IMR-90 (cell line): ENCODE measurements at regions not wholly inside any gene's neighbourhood (a gene's known extent, or its start where the extent isn't known, plus 50 kb on each side); places are given as distances from the start of the nearest gene placed in this dataset.

Experiments
- ATAC-seq: fragments of 200-7000 bp; cut with Tn5 transposase; 2 replicates; pipeline ENCODE4 v1.9.1; 2020; ENCODE audit warnings: low read depth, mild to moderate bottlenecking, moderate library complexity
- BruUV-seq: library from RNA; stranded (reverse); fragments of 400-500 nt; replicated peaks from 2 replicates; lab custom pipeline; 2021; lab: Mats Ljungman, UMichigan
- CTCF ChIA-PET: fragments of 300-600 bp; formaldehyde crosslinking; extraction: SDS; loops from one replicate; lab custom pipeline; 2021; ENCODE audit warnings: antibody characterized with exemption; lab: Yijun Ruan, JAX
- POLR2A ChIA-PET: fragments of 300-600 bp; sonication (Branson Sonifier 250); formaldehyde crosslinking; loops from one replicate; lab custom pipeline; 2022; ENCODE audit warnings: antibody characterized with exemption; ENCODE audit not compliant: unreplicated experiment; lab: Charles Lee
- DNase-seq: peaks from one replicate; pipeline ENCODE4 v3.0.0; 2013
- H2AFZ ChIP-seq: replicated peaks from 2 replicates; pipeline ENCODE3; 2013; ENCODE audit warnings: low read length, mild to moderate bottlenecking; ENCODE audit not compliant: poor library complexity
- H2AK5ac ChIP-seq: 2 replicates; pipeline ENCODE4 v1.6.1; 2013; ENCODE audit warnings: low read depth, low read length, inconsistent platforms
- H2AK9ac ChIP-seq: replicated peaks from 2 replicates; pipeline ENCODE3; 2013; ENCODE audit warnings: mild to moderate bottlenecking, low read depth, low read length, moderate library complexity; ENCODE audit not compliant: poor library complexity
- H2BK120ac ChIP-seq: 2 replicates; pipeline ENCODE4 v1.6.1; 2013; ENCODE audit warnings: low read depth, low read length, inconsistent platforms
- H2BK15ac ChIP-seq: 3 replicates; pipeline ENCODE4 v1.6.1; 2013; ENCODE audit warnings: low read depth, low read length, inconsistent platforms
- H2BK20ac ChIP-seq: 2 replicates; pipeline ENCODE4 v1.6.1; 2013; ENCODE audit warnings: low read depth, mild to moderate bottlenecking, inconsistent platforms, low read length, moderate library complexity
- H2BK5ac ChIP-seq: 2 replicates; pipeline ENCODE4 v1.6.1; 2013; ENCODE audit warnings: mild to moderate bottlenecking, low read depth, low read length, inconsistent platforms; ENCODE audit not compliant: poor library complexity, severe bottlenecking
- H3K14ac ChIP-seq: replicated peaks from 2 replicates; pipeline ENCODE4 v1.6.1; 2013; ENCODE audit warnings: low read depth, low read length, inconsistent platforms
- H3K18ac ChIP-seq: 2 replicates; pipeline ENCODE4 v1.6.1; 2013; ENCODE audit warnings: low read depth, low read length, control low read depth
- H3K23ac ChIP-seq: 2 replicates; pipeline ENCODE4 v1.6.1; 2013; ENCODE audit warnings: low read depth, low read length, inconsistent platforms
- H3K27ac ChIP-seq: 2 replicates; pipeline ENCODE4 v1.5.1; 2013; ENCODE audit warnings: mild to moderate bottlenecking, control low read depth, low read length; ENCODE audit not compliant: insufficient read depth
- H3K27me3 ChIP-seq: 2 replicates; pipeline ENCODE4 v1.6.1; 2013; ENCODE audit warnings: low read length; ENCODE audit not compliant: control insufficient read depth, insufficient read depth
- H3K36me3 ChIP-seq: 2 replicates; pipeline ENCODE4 v1.6.1; 2013; ENCODE audit warnings: low read length, mixed read lengths; ENCODE audit not compliant: control insufficient read depth, insufficient read depth
- H3K4ac ChIP-seq: 2 replicates; pipeline ENCODE4 v1.6.1; 2013; ENCODE audit warnings: low read depth, low read length, inconsistent platforms
- H3K4me1 ChIP-seq: 2 replicates; pipeline ENCODE4 v1.6.1; 2013; ENCODE audit warnings: low read length, mixed read lengths; ENCODE audit not compliant: control insufficient read depth, insufficient read depth
- H3K4me2 ChIP-seq: 2 replicates; pipeline ENCODE4 v1.6.1; 2013; ENCODE audit warnings: low read depth, mild to moderate bottlenecking, control low read depth, low read length, moderate library complexity
- H3K4me3 ChIP-seq: 2 replicates; pipeline ENCODE4 v1.5.1; 2013; ENCODE audit warnings: low read depth, mild to moderate bottlenecking, control low read depth, low read length, moderate library complexity; ENCODE audit not compliant: insufficient read depth
- H3K56ac ChIP-seq: 2 replicates; pipeline ENCODE4 v1.6.1; 2013; ENCODE audit warnings: low read length, inconsistent platforms; ENCODE audit not compliant: insufficient read depth; ENCODE audit errors: extremely low read depth
- H3K79me1 ChIP-seq, 2 experiments: 2 replicates each; pipeline ENCODE4 v1.6.1; 2013; ENCODE audit warnings: low read length in 2 of 2, inconsistent platforms in 1 of 2, low read depth in 1 of 2
- H3K9ac ChIP-seq: 2 replicates; pipeline ENCODE4 v1.6.1; 2013; ENCODE audit warnings: low read depth, low read length, control low read depth
- H3K9me1 ChIP-seq: 2 replicates; pipeline ENCODE4 v1.6.1; 2013; ENCODE audit warnings: low read length, inconsistent platforms; ENCODE audit not compliant: insufficient read depth
- H3K9me3 ChIP-seq: 2 replicates; pipeline ENCODE4 v1.6.1; 2013; ENCODE audit warnings: low read length; ENCODE audit not compliant: control insufficient read depth, insufficient read depth
- H4K20me1 ChIP-seq: 2 replicates; pipeline ENCODE4 v1.6.1; 2013; ENCODE audit warnings: low read length, inconsistent platforms; ENCODE audit not compliant: insufficient read depth
- H4K5ac ChIP-seq: 2 replicates; pipeline ENCODE4 v1.6.1; 2013; ENCODE audit warnings: mild to moderate bottlenecking, low read depth, low read length, control low read depth
- H4K8ac ChIP-seq, 2 experiments: 2 replicates each; pipeline ENCODE4 v1.6.1; 2013; ENCODE audit warnings: low read depth in 2 of 2, low read length in 2 of 2, control low read depth in 1 of 2, inconsistent platforms in 1 of 2
- H4K91ac ChIP-seq: 2 replicates; pipeline ENCODE4 v1.6.1; 2013; ENCODE audit warnings: low read depth, low read length, inconsistent platforms; ENCODE audit not compliant: insufficient read depth
- BHLHE40 ChIP-seq: fragments of 150-350 bp; IDR thresholded peaks from 2 replicates; pipeline ENCODE4 v1.6.1; 2016; ENCODE audit warnings: mild to moderate bottlenecking, low read depth, low read length
- CEBPB ChIP-seq: IDR thresholded peaks from 2 replicates; pipeline ENCODE4 v1.6.1; 2012; ENCODE audit warnings: low read depth, low read length, improper control_type of control experiment
- CHD1 ChIP-seq: IDR thresholded peaks from 2 replicates; pipeline ENCODE4 v1.6.1; 2012; ENCODE audit warnings: low read depth, low read length, improper control_type of control experiment
- CTCF ChIP-seq: conservative IDR thresholded peaks from 2 replicates; pipeline ENCODE4 v1.5.1; 2012; ENCODE audit warnings: mild to moderate bottlenecking, low read depth, low read length, improper control_type of control experiment
- ELK1 ChIP-seq: fragments of 150-350 bp; IDR thresholded peaks from 2 replicates; pipeline ENCODE4 v1.6.1; 2016; ENCODE audit warnings: low read depth, mild to moderate bottlenecking, low read length, moderate library complexity, borderline replicate concordance
- FOS ChIP-seq: fragments of 150-350 bp; IDR thresholded peaks from 2 replicates; pipeline ENCODE4 v1.6.1; 2016; ENCODE audit warnings: low read depth, low read length
- MAFK ChIP-seq: IDR thresholded peaks from 2 replicates; pipeline ENCODE4 v1.6.1; 2012; ENCODE audit warnings: low read depth, low read length, improper control_type of control experiment
- MAZ ChIP-seq: IDR thresholded peaks from 2 replicates; pipeline ENCODE4 v1.6.1; 2012; ENCODE audit warnings: low read depth, mild to moderate bottlenecking, low read length, improper control_type of control experiment, moderate library complexity, borderline replicate concordance
- MXI1 ChIP-seq: IDR thresholded peaks from 2 replicates; pipeline ENCODE4 v1.6.1; 2012; ENCODE audit warnings: low read depth, mild to moderate bottlenecking, low read length, moderate library complexity, borderline replicate concordance
- NFE2L2 ChIP-seq: fragments of 150-350 bp; IDR thresholded peaks from 2 replicates; pipeline ENCODE4 v1.6.1; 2016; ENCODE audit warnings: low read depth, mild to moderate bottlenecking, low read length
- POLR2A ChIP-seq: IDR thresholded peaks from 2 replicates; pipeline ENCODE4 v1.6.1; 2012; ENCODE audit warnings: mild to moderate bottlenecking, low read depth, low read length
- RAD21 ChIP-seq: IDR thresholded peaks from 2 replicates; pipeline ENCODE4 v1.6.1; 2012; ENCODE audit warnings: low read length, improper control_type of control experiment
- RCOR1 ChIP-seq: IDR thresholded peaks from 2 replicates; pipeline ENCODE4 v1.6.1; 2012; ENCODE audit warnings: mild to moderate bottlenecking, low read length, improper control_type of control experiment; ENCODE audit not compliant: insufficient replicate concordance
- RFX5 ChIP-seq: IDR thresholded peaks from 2 replicates; pipeline ENCODE4 v1.8.0; 2012; ENCODE audit warnings: low read depth, mild to moderate bottlenecking, low read length, moderate library complexity
- SMC3 ChIP-seq: fragments of 150-350 bp; IDR thresholded peaks from 2 replicates; pipeline ENCODE4 v1.6.1; 2016; ENCODE audit warnings: low read depth, mild to moderate bottlenecking, antibody characterized with exemption, low read length, moderate library complexity
- USF2 ChIP-seq: fragments of 150-350 bp; IDR thresholded peaks from 2 replicates; pipeline ENCODE4 v1.6.1; 2017; ENCODE audit warnings: mild to moderate bottlenecking, antibody characterized with exemption, low read length, low read depth
- WGBS, 2 experiments: methylation state at CpG; one replicate each; pipeline versions ENCODE4 v1.1.5 to v1.1.7; 2013; ENCODE audit warnings: missing lambda C conversion rate in 2 of 2; ENCODE audit not compliant: insufficient read length in 1 of 2; ENCODE audit errors: extremely low coverage in 2 of 2; 5-methylcytosine and 5-hydroxymethylcytosine counted together
- dilution Hi-C: fragments of 300-500 bp; cut with HindIII; formaldehyde crosslinking; loops from one replicate; pipeline ENCODE4 v1.14.3; 2018; ENCODE audit warnings: low sequenced_read_pairs; ENCODE audit not compliant: unreplicated experiment
- in situ Hi-C: fragments of 300-500 bp; cut with MboI; formaldehyde crosslinking; loops from 3 replicates; pipeline ENCODE4 v1.14.3; 2019; ENCODE audit warnings: low sequenced_read_pairs, inconsistent platforms, mixed read lengths
- intact Hi-C: fragments of 100-400 bp; cut with micrococcal nuclease; formaldehyde crosslinking; loops from 2 replicates; pipeline ENCODE4 v1.10.0; 2022

- dilution Hi-C loops (no loop called here), intact Hi-C loops (no loop called here), in situ Hi-C loops (no loop called here)
- no peak overlapping the region for H2AK9ac ChIP-seq
- no peak overlapping the region for H2BK20ac ChIP-seq
- no peaks in the 10 kb centered on the region for H4K20me1 ChIP-seq
- H3K9me3 ChIP-seq, result no peaks in the 10 kb centered on the region
- H3K4me1 ChIP-seq, result no peaks in the 10 kb centered on the region
- no peak overlapping the region for H2AFZ ChIP-seq
- no peak overlapping the region for H3K4me2 ChIP-seq
- H3K18ac ChIP-seq, result no peak overlapping the region
- H2AK5ac ChIP-seq, result no peak overlapping the region
- H2BK120ac ChIP-seq, result no peak overlapping the region
- no peak overlapping the region for H3K23ac ChIP-seq
- ATAC-seq, result no peak
- DNase-seq, result no peak
- no peak overlapping the region for H3K14ac ChIP-seq
- no peak overlapping the region for H2BK15ac ChIP-seq
- no peak overlapping the region for H4K91ac ChIP-seq
- WGBS, 2 experiments, result 100% methylated on average over 1 of the region's 4 CpGs; no CpG with 5 or more reads in 1 of the 2 experiments
- H3K9ac ChIP-seq, result no peak overlapping the region
- H3K27ac ChIP-seq, result no peak overlapping the region
- no peaks in the 10 kb centered on the region for H3K9me1 ChIP-seq
- ChIA-PET POLR2A (no interaction called here), CTCF (no interaction called here)
- no peaks in the 10 kb centered on the region for H3K36me3 ChIP-seq
- no peaks in the 10 kb centered on the region for H3K27me3 ChIP-seq
- H3K4me3 ChIP-seq, result no peak overlapping the region
- no peak for TF ChIP-seq RFX5
- TF ChIP-seq MAZ, result no peak
- TF ChIP-seq CEBPB, result no peak
- TF ChIP-seq CTCF, result no peak
- no peak for TF ChIP-seq ELK1
- TF ChIP-seq RCOR1, result no peak
- no peak for TF ChIP-seq POLR2A
- TF ChIP-seq USF2, result no peak
- no peak for TF ChIP-seq BHLHE40
- TF ChIP-seq SMC3, result no peak
- TF ChIP-seq CHD1, result no peak
- no peak for TF ChIP-seq MXI1
- TF ChIP-seq MAFK, result no peak
- no peak for TF ChIP-seq FOS
- TF ChIP-seq NFE2L2, result no peak
- TF ChIP-seq RAD21, result no peak
- no TSS peak for BruUV-seq
- H3K4ac ChIP-seq, result no peak overlapping the region
- H3K79me1 ChIP-seq, result no peaks in the 10 kb centered on the region
- H3K56ac ChIP-seq, result no peak overlapping the region
- H4K5ac ChIP-seq, result no peak overlapping the region
- no peak overlapping the region for H2BK5ac ChIP-seq
- H4K8ac ChIP-seq, result no peak overlapping the region
Measured at GRCh38 chr2:17191223-17191622, 327.0 kb downstream of the RAD51AP2 start.
